GM19328 (cell line): ENCODE measurements at regions not wholly inside any gene's neighbourhood (a gene's known extent, or its start where the extent isn't known, plus 50 kb on each side); places are given as distances from the start of the nearest gene placed in this dataset.

Source experiments
- ATAC-seq: cut with Tn5 transposase; IDR thresholded peaks from one replicate; pipeline ENCODE4 v1.9.1; 2021; ENCODE audit warnings: mild to moderate bottlenecking, moderate library complexity; ENCODE audit not compliant: unreplicated experiment

DNA sequence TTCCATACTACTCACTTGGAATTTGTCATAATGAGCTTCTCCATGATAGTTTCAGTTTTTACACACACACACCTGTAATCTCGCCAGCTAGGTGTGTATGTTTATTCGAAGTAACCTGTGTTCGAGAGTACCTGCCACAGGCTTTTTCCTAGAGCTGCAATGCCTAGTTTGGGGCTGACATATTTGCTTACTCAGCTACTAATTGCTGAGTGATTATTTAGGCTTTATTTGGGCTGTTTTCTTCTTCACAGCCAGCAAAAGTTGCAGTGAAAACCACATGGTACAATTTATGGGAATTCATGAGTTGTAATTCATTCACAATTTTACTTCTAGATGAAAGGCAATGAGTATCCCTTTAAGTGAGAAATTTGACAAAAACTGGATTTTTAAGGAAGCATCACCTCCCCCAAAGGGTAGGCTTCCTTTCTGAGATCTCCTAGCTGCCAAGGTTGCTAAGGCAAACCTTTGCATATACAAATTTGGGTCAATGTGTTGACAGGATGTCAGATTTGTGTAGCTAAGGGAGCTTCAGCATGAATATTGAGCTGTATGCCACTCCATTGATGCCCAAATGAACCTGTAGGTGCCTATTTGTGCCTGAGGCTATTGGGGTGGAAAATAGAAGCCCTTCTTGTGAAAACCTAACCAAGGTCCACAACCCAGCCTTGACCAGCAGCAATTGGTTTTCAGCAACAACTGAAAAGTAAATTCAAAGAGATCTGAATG, 108.7 kb upstream of the OTX2 start:
- ATAC-seq = no peak

GRCh38 chr14:56905282-56905681, 95.0 kb upstream of the OTX2 start:
- ATAC-seq = no peak

GRCh38 chr14:56903304-56903969, 93.2 kb upstream of the OTX2 start:
- ATAC-seq = no peak

- no peak for ATAC-seq
Observed at GRCh38 chr14:56902385-56902784, 92.1 kb upstream of the OTX2 start.

DNA sequence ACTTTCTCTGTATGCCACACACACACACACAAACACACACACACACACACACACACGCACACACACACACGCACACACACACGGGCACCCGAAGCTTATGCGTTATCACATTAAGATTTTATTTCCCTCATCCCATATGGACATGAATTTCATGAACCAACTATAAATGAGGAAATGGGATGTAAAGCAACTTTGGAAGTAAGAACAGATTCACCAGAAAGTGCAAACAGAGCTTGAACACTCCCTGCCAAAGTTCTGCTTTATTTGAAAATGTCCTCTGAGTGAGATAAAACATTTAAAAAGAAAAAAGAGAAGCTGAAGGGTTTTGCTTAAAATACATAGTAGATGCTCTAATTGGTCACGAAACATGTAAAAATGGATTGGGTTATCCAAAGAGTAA, 90.4 kb upstream of the OTX2 start:
- no peak for ATAC-seq

GRCh38 chr14:56899829-56900228, 89.5 kb upstream of the OTX2 start:
- no peak for ATAC-seq

DNA sequence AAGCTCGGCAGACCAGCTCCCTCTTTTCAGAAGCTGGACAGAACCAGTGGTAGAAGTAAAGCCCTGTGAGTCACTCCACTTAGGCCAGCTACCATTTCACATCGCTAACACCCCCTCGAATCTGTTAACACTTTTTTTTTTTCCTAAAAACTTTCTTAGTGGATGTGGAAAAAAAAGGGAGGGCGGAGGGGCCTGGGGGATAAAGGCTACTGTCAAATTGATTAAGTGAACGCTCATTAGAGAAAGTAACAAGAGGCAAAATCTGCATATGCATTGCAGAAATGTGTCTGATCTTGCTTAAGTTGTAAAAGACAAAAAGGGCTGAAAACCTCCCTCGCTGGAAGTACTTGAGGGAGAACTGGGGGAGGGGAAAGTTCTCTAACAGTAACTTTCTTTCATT, 86.6 kb upstream of the OTX2 start:
- no peak for ATAC-seq

DNA sequence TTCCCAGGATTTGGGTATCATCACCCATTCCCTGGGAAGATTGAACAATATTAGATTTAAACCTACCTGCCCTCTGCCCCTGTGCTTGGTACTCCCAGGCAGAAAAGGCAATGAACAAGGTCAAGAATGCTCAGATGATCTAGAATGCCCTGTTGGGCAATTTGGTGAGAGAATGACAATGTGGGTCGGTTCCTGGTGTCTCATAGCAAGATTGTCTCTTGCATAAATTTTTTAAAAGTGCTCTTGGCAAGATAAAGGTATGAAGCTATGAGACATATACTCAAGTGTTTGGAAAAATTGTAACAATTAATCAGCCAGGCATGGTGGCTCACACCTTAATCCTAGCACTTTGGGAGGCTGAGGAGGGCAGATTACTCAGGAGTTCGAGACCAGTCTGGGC, 86.0 kb upstream of the OTX2 start:
- ATAC-seq = no peak

GRCh38 chr14:56895154-56895553, 84.9 kb upstream of the OTX2 start:
- no peak for ATAC-seq

DNA sequence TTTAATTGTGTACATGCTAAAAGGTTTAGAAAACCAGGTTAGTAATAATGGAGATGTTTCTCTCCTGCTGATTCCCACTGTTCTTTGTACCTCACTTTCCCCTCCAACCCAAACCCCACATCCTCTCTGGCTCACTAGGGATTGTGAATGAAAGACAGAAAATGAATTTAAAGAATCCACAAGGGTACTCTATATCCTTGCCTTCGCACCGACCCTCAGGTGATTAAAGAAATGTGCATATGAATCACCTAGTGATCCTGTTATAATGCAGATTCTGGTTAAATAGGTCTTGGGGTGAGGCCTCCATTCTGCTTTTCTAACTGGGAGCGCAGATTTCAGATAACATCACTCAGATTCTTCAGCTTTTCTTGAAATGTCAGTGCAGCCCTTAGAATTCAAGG, 84.3 kb upstream of the OTX2 start:
- ATAC-seq = no peak

DNA sequence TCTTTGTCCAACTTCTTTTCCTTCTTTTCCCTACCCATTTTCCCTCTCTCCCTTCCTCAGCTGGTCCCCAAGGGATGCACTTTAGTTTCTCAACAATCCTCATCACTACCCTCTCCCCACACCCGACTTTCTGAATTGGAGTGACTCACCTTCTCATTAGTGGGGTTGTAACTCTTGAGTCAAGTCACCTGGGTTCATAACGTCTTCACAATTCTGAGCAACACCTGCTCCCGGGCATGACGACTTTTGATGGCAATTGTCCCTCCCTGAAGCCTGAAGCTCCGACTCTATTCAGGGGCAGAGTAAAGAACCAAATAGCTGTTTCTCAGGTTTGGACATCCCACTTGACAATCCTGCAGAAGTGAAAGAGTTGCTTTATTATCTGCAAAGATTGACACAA, 82.7 kb upstream of the OTX2 start:
- no peak for ATAC-seq

DNA sequence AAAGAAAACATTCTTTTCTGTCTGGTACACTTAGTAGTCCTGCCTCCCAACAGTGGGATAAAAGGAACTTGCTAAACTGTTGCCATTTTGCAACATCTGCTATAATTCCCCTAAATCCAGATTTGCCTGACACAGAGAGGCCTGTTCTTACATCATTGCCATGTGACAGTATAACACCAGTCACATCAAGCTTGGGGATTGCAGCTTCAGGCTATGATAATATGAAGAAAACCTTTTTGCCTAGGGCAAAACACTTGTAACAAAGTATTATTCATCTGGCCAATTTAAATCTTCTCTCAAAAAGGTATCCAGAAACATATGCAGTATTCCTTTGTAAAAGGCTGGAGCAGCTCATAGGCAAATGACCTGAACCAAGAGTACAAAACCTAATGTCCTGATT, 80.9 kb upstream of the OTX2 start:
- no peak for ATAC-seq

DNA sequence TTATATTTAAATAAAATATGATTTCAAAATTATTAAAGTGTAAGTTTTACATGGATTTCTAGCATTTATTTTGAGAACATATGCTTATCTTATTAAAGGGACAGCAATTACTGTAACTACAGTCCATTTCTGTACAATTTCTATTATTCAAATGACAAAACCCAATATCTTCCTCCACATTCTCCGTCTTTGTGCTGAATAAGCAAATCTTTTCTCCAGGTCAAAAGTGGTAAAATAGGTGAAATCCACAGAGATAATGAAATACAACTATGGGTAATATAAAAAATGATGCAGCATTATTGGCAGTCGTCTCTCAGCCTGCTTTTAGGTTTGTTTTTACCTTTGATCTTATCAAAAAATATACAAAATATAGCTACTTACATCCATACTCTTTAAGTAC, 79.4 kb upstream of the OTX2 start:
- no peak for ATAC-seq

DNA sequence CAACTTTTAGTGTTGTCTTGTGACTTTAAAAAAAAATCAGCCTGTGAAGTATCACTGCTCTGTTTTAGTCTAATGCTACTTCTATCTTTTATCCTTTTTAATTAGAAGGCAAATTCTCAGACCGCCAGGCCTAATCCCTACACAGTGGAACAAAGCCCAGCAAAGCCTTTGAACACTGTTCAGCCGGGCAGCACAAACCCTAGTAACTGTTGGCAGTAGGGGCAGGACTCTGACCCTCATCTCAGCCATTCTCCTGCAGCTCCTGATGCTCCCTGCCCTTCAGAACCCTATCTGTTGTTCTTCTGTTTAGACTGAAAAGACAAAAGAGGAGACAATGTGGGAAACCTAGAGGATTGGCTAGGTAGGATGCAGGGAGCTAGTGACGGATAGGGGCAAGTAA, 78.0 kb upstream of the OTX2 start:
- ATAC-seq = no peak

DNA sequence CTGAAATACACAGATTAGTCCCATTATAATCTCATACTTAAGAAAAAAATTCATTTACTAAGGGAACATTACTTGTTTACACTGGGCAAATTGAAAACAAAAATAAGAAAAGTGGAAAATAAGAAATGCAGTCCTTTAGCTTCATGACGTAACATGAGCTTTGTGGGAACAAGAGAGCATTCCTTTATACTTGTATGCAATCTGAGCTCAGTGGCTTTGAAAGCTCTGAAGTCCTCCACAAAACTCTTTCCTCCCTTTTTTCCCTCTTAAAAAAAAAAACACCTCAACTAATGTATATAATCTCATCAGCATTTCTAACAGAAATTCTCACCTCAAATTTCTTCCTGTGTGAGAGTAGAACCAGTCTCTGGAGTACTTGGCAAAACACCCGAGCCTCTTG, 76.9 kb upstream of the OTX2 start:
- ATAC-seq = no peak

GRCh38 chr14:56886471-56887062, 76.3 kb upstream of the OTX2 start:
- no peak for ATAC-seq

GRCh38 chr14:56885825-56886224, 75.5 kb upstream of the OTX2 start:
- no peak for ATAC-seq

DNA sequence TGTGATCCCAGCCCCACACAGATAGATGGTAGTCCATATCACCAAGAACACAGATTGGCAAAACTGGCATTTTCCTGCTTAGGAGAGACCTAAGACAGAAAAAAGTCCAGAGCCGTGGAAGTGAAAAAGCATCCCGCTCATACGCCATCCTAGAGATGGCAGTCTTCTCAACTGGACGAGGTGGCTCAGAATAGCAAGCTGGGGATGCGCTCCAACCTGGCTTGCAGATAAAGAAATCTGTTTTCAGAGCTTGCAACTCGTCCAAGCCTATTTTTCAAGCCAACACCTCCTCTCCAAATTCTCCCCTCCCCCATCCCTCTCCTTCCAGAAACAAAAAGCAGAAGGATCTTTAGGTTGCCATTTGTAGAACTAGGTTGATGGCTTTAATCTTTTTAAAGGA, 74.3 kb upstream of the OTX2 start:
- ATAC-seq = no peak

- ATAC-seq = no peak
Observed at GRCh38 chr14:56881181-56881580, 70.9 kb upstream of the OTX2 start.

- ATAC-seq = no peak
Observed at GRCh38 chr14:56878766-56879165, 68.5 kb upstream of the OTX2 start.

- no peak for ATAC-seq
Observed at GRCh38 chr14:56875104-56875675, 64.9 kb upstream of the OTX2 start.

DNA sequence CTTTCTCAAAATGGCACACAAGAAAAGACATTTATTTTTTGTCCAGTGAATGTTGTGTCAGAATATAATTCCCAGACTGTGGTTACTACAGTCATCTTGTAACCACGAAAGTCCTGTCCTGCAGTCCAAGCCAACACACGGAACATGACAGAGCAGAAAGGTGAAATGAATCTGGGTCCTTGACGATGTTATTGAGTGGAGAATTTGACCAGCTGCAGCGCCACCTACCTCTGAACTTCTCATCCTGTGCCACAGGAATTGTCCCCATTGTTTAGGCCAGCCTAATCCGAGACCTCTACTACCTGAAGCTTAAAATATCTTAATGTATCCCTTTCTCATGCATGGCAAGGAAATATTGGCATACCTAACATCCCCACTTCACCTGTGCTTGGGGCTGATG, 64.1 kb upstream of the OTX2 start:
- ATAC-seq = no peak
